ENCODE measurements at regions not wholly inside any gene's neighbourhood (a gene's known extent, or its start where the extent isn't known, plus 50 kb on each side); places are given as distances from the start of the nearest gene placed in this dataset.

- WGBS (ENCODE audit: extremely low coverage, insufficient read length, low lambda C conversion rate): no CpG with 5 or more reads among the region's 4 CpGs
- H3K18ac ChIP-seq (ENCODE audit: insufficient read length, low read depth, low read length): no peak overlapping the region
- no peaks in the 10 kb centered on the region for H3K36me3 Mint-ChIP-seq (ENCODE audit: insufficient read depth in 1 of 3, low read depth in 3 of 3)
Measured at GRCh38 chr2:17313261-17313660, 205.0 kb downstream of the RAD51AP2 start.

More at GRCh38 chr2:17313261-17313660, 205.0 kb downstream of the RAD51AP2 start:
- Histone ChIP-seq H4K91ac (ENCODE audit: insufficient read length, low read depth, low read length) (no peak overlapping the region), H3K4me1 (ENCODE audit: insufficient read depth, low read length) (peaks cover 6% of the 10 kb centered on the region; the same call in 1 of the 2 replicates), H2BK5ac (ENCODE audit: insufficient read length, low read length) (no peak overlapping the region), H3K56ac (ENCODE audit: insufficient read length, low read depth, low read length) (no peak overlapping the region), H2BK120ac (ENCODE audit: low read depth, low read length, poor library complexity, severe bottlenecking) (no peak overlapping the region), H4K8ac (replicated peaks; ENCODE audit: insufficient read length, low read depth, low read length) (no peak overlapping the region), H2BK20ac (ENCODE audit: low read depth, low read length, poor library complexity, severe bottlenecking) (no peak overlapping the region), H4K5ac (ENCODE audit: insufficient read length, low read depth, low read length) (no peak overlapping the region), H3K79me1 (ENCODE audit: insufficient read depth, low read depth, low read length, poor library complexity, severe bottlenecking) (no peaks in the 10 kb centered on the region), H2AFZ (ENCODE audit: low read length) (no peak overlapping the region), H3K27ac (ENCODE audit: insufficient read length, low read depth, low read length) (no peak overlapping the region), H2AK5ac (ENCODE audit: insufficient read length, low read length) (no peak overlapping the region), H3K9me3 (ENCODE audit: control insufficient read depth, low read depth, low read length) (no peaks in the 10 kb centered on the region), H3K4me2 (ENCODE audit: insufficient read depth, insufficient read length, low read length) (no peak overlapping the region), H3K23ac (ENCODE audit: insufficient read length, low read depth, low read length) (no peak overlapping the region), H3K14ac (ENCODE audit: insufficient read depth, low read length) (no peak overlapping the region), H3K9ac (ENCODE audit: extremely low read depth, insufficient read length, low read length) (no peak overlapping the region), H3K79me2 (ENCODE audit: insufficient read depth, low read length) (no peaks in the 10 kb centered on the region), H4K20me1 (ENCODE audit: control insufficient read depth, insufficient read depth, insufficient read length) (no peaks in the 10 kb centered on the region), H3K27me3 (ENCODE audit: insufficient read depth, low read length) (no peaks in the 10 kb centered on the region), H2BK12ac (ENCODE audit: insufficient read length, low read depth, low read length) (no peak overlapping the region), H2BK15ac (ENCODE audit: low read depth, low read length) (no peak overlapping the region), H3K23me2 (ENCODE audit: insufficient read length, low read depth, low read length, poor library complexity, severe bottlenecking) (no peaks in the 10 kb centered on the region), H3T11ph (ENCODE audit: low read length) (no peak overlapping the region), H3K4ac (ENCODE audit: low read depth, low read length) (no peak overlapping the region)
- Mint-ChIP-seq H3K4me3 (no peak overlapping the region), H3K27me3 (ENCODE audit: low read depth) (no peaks in the 10 kb centered on the region), H3K9me3 (no peaks in the 10 kb centered on the region), H3K27ac (no peak overlapping the region), H3K4me1 (peaks cover 20% of the 10 kb centered on the region in 2 experiments)
- no peak for TF ChIP-seq CTCF (conservative IDR thresholded peaks at IDR 0.05)
- DNase-seq: no peak

Measured in H9 (cell line).